IMR-90 (cell line): ENCODE measurements at regions not wholly inside any gene's neighbourhood (a gene's known extent, or its start where the extent isn't known, plus 50 kb on each side); places are given as distances from the start of the nearest gene placed in this dataset.

Experiments
- BHLHE40 ChIP-seq: fragments of 150-350 bp; IDR thresholded peaks from 2 replicates; pipeline ENCODE4 v1.6.1; 2016; ENCODE audit warnings: mild to moderate bottlenecking, low read depth, low read length
- CTCF ChIP-seq: conservative IDR thresholded peaks from 2 replicates; pipeline ENCODE4 v1.5.1; 2012; ENCODE audit warnings: mild to moderate bottlenecking, low read depth, low read length, improper control_type of control experiment
- ELK1 ChIP-seq: fragments of 150-350 bp; IDR thresholded peaks from 2 replicates; pipeline ENCODE4 v1.6.1; 2016; ENCODE audit warnings: low read depth, mild to moderate bottlenecking, low read length, moderate library complexity, borderline replicate concordance
- MAFK ChIP-seq: IDR thresholded peaks from 2 replicates; pipeline ENCODE4 v1.6.1; 2012; ENCODE audit warnings: low read depth, low read length, improper control_type of control experiment
- MAZ ChIP-seq: IDR thresholded peaks from 2 replicates; pipeline ENCODE4 v1.6.1; 2012; ENCODE audit warnings: low read depth, mild to moderate bottlenecking, low read length, improper control_type of control experiment, moderate library complexity, borderline replicate concordance
- MXI1 ChIP-seq: IDR thresholded peaks from 2 replicates; pipeline ENCODE4 v1.6.1; 2012; ENCODE audit warnings: low read depth, mild to moderate bottlenecking, low read length, moderate library complexity, borderline replicate concordance
- POLR2A ChIP-seq: IDR thresholded peaks from 2 replicates; pipeline ENCODE4 v1.6.1; 2012; ENCODE audit warnings: mild to moderate bottlenecking, low read depth, low read length
- RAD21 ChIP-seq: IDR thresholded peaks from 2 replicates; pipeline ENCODE4 v1.6.1; 2012; ENCODE audit warnings: low read length, improper control_type of control experiment
- RFX5 ChIP-seq: IDR thresholded peaks from 2 replicates; pipeline ENCODE4 v1.8.0; 2012; ENCODE audit warnings: low read depth, mild to moderate bottlenecking, low read length, moderate library complexity
- SMC3 ChIP-seq: fragments of 150-350 bp; IDR thresholded peaks from 2 replicates; pipeline ENCODE4 v1.6.1; 2016; ENCODE audit warnings: low read depth, mild to moderate bottlenecking, antibody characterized with exemption, low read length, moderate library complexity

- TF ChIP-seq RFX5, result no peak
- no peak for TF ChIP-seq CTCF
- no peak for TF ChIP-seq SMC3
- no peak for TF ChIP-seq MXI1
- no peak for TF ChIP-seq POLR2A
- TF ChIP-seq ELK1, result no peak
- no peak for TF ChIP-seq MAZ
- no peak for TF ChIP-seq RAD21
- TF ChIP-seq BHLHE40, result no peak
- no peak for TF ChIP-seq MAFK
Measured at GRCh38 chr15:23764716-23765115, 77.6 kb upstream of the NDN start.
